HCT116 (cell line): ENCODE measurements at regions not wholly inside any gene's neighbourhood (a gene's known extent, or its start where the extent isn't known, plus 50 kb on each side); places are given as distances from the start of the nearest gene placed in this dataset.

Experiments
- EGR1 ChIP-seq: IDR thresholded peaks from 2 replicates; pipeline ENCODE4 v1.6.1; 2012; ENCODE audit warnings: low read depth
- EZH2 ChIP-seq: fragments of 200-600 bp; sonication (generic); IDR thresholded peaks from 2 replicates; pipeline ENCODE4 v1.6.1; 2017; ENCODE audit warnings: antibody characterized with exemption, mixed run types
- EZH2phosphoT487 ChIP-seq: fragments of 200-600 bp; IDR thresholded peaks from 2 replicates; pipeline ENCODE4 v1.6.1; 2018; ENCODE audit warnings: antibody characterized with exemption, borderline replicate concordance
- POLR2A ChIP-seq: IDR thresholded peaks from 2 replicates; pipeline ENCODE4 v1.7.0; 2011; ENCODE audit warnings: borderline replicate concordance; ENCODE audit not compliant: insufficient read depth, insufficient read length; ENCODE audit errors: extremely low read depth
- SRF ChIP-seq: IDR thresholded peaks from 2 replicates; pipeline ENCODE4 v1.6.1; 2012; ENCODE audit warnings: low read depth
- ZFX ChIP-seq: fragments of 450-650 bp; IDR thresholded peaks from 2 replicates; pipeline ENCODE4 v1.6.1; 2017
- TF ChIP-seq, protein P1 (sequence below): IDR thresholded peaks from 2 replicates; pipeline ENCODE4 v1.6.1; 2011; ENCODE audit warnings: mild to moderate bottlenecking, low read length, moderate library complexity; ENCODE audit not compliant: insufficient replicate concordance; ENCODE audit errors: extremely low read depth
- TF ChIP-seq, protein P2 (sequence below), 3 experiments: fragments of 200-600 bp in 1 of 3; sonication (generic) in 1 of 3; IDR thresholded peaks in 2 of 3; conservative IDR thresholded peaks in 1 of 3; 2 replicates each; pipeline ENCODE4 v1.5.1; 2012 to 2017; ENCODE audit warnings: low read depth in 2 of 3, low read length in 2 of 3, antibody characterized with exemption in 1 of 3, borderline replicate concordance in 1 of 3, control low read depth in 1 of 3, mild to moderate bottlenecking in 1 of 3, mixed read lengths in 1 of 3, mixed run types in 1 of 3, moderate library complexity in 1 of 3; ENCODE audit not compliant: insufficient read depth in 1 of 3

DNA sequence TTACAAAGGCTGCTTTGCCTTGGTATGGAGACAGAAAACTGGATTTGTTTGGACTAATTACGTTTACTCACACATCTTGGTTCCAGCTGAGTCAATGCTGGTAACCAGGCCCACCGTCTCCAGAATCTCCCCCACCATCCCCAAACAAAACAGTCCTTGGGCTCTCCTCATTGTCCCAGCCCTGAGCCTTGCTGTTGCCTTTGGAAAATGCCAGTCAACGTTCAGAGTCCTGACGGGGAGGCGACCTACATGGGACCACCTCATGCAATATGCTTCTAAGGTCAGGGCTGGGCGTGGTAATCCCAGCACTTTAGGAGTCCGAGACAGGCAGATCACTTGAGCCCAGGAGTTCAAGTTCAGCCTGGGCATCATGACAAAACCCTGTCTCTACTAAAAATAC lies 85.2 kb upstream of the IQSEC1 start:
- TF ChIP-seq, protein P1, sequence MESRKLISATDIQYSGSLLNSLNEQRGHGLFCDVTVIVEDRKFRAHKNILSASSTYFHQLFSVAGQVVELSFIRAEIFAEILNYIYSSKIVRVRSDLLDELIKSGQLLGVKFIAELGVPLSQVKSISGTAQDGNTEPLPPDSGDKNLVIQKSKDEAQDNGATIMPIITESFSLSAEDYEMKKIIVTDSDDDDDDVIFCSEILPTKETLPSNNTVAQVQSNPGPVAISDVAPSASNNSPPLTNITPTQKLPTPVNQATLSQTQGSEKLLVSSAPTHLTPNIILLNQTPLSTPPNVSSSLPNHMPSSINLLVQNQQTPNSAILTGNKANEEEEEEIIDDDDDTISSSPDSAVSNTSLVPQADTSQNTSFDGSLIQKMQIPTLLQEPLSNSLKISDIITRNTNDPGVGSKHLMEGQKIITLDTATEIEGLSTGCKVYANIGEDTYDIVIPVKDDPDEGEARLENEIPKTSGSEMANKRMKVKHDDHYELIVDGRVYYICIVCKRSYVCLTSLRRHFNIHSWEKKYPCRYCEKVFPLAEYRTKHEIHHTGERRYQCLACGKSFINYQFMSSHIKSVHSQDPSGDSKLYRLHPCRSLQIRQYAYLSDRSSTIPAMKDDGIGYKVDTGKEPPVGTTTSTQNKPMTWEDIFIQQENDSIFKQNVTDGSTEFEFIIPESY = no peak
- TF ChIP-seq ZFX (no peak), EZH2phosphoT487 (no peak), SRF (no peak), EZH2 (no peak), POLR2A (no peak), EGR1 (no peak)
- TF ChIP-seq, protein P2, sequence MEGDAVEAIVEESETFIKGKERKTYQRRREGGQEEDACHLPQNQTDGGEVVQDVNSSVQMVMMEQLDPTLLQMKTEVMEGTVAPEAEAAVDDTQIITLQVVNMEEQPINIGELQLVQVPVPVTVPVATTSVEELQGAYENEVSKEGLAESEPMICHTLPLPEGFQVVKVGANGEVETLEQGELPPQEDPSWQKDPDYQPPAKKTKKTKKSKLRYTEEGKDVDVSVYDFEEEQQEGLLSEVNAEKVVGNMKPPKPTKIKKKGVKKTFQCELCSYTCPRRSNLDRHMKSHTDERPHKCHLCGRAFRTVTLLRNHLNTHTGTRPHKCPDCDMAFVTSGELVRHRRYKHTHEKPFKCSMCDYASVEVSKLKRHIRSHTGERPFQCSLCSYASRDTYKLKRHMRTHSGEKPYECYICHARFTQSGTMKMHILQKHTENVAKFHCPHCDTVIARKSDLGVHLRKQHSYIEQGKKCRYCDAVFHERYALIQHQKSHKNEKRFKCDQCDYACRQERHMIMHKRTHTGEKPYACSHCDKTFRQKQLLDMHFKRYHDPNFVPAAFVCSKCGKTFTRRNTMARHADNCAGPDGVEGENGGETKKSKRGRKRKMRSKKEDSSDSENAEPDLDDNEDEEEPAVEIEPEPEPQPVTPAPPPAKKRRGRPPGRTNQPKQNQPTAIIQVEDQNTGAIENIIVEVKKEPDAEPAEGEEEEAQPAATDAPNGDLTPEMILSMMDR (IDR thresholded peaks at IDR 0.05 in 2 of 3, conservative IDR thresholded peaks at IDR 0.05 in 1 of 3; ENCODE audit: borderline replicate concordance in 1 of 3, insufficient read depth in 1 of 3, low read depth in 2 of 3, low read length in 2 of 3) = no peak
